Right atrium auricular region (tissue), 2 donors: ENCODE measurements at regions not wholly inside any gene's neighbourhood (a gene's known extent, or its start where the extent isn't known, plus 50 kb on each side); places are given as distances from the start of the nearest gene placed in this dataset.

Source experiments
- DNase-seq: peaks from one replicate; pipeline ENCODE4 v3.0.0-alpha.2; 2019; ENCODE audit warnings: low spot score
- H3K27ac ChIP-seq, 2 donors: fragments of 200-600 bp; sonication (generic); 1 replicate in 1 of 2; 2 replicates in 1 of 2; pipeline ENCODE4 v1.5.1; 2016 to 2019
- H3K27me3 ChIP-seq, 2 donors: fragments of 200-600 bp; sonication (generic); one replicate each; pipeline versions ENCODE4 v1.5.1 to v1.6.0; 2017 to 2019
- H3K36me3 ChIP-seq: fragments of 200-600 bp; sonication (generic); one replicate; pipeline ENCODE4 v1.5.1; 2016
- H3K4me1 ChIP-seq, 2 donors: fragments of 200-600 bp; sonication (generic); one replicate each; pipeline versions ENCODE4 v1.5.1 to v1.6.0; 2017 to 2019
- H3K4me3 ChIP-seq, 2 donors: fragments of 200-600 bp; sonication (generic); 1 replicate in 1 of 2; 2 replicates in 1 of 2; pipeline ENCODE4 v1.5.1; 2017 to 2019; ENCODE audit warnings: mild to moderate bottlenecking in 1 of 2, moderate library complexity in 1 of 2
- H3K9me3 ChIP-seq, 2 donors: fragments of 200-600 bp; sonication (generic); one replicate each; pipeline ENCODE4 v1.5.1; 2019
- TF ChIP-seq, protein P1 (sequence below), 2 donors: fragments of 200-600 bp; sonication (generic); IDR thresholded peaks; one replicate each; pipeline ENCODE4 v1.5.1; 2019; ENCODE audit warnings: antibody characterized with exemption in 2 of 2

DNA sequence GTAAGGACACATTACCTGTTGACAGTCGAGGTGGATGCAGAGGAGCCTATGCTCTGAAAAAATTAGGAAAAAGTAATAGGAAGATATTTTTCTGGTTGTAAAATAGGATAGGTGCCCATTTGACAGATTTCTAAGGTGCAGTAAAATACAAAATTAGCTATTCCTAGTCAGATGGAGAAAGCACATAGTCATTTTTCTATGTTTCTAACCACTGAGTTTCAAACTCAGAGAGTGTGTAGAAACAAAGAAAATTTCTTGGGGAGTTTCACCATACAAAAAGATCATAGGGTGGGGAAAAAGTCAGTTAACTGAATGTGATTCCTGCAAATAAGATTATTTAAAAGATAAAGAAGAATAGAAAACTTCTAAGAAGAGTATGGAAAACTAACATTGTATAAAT lies 666.9 kb downstream of the KCNT2 start:
- no peaks in the 10 kb centered on the region for H3K27me3 ChIP-seq
- no peaks in the 10 kb centered on the region for H3K4me1 ChIP-seq
- H3K9me3 ChIP-seq = no peaks in the 10 kb centered on the region
- no peaks in the 10 kb centered on the region for H3K36me3 ChIP-seq
- DNase-seq = no peak
- H3K27ac ChIP-seq = no peak overlapping the region
- TF ChIP-seq, protein P1, sequence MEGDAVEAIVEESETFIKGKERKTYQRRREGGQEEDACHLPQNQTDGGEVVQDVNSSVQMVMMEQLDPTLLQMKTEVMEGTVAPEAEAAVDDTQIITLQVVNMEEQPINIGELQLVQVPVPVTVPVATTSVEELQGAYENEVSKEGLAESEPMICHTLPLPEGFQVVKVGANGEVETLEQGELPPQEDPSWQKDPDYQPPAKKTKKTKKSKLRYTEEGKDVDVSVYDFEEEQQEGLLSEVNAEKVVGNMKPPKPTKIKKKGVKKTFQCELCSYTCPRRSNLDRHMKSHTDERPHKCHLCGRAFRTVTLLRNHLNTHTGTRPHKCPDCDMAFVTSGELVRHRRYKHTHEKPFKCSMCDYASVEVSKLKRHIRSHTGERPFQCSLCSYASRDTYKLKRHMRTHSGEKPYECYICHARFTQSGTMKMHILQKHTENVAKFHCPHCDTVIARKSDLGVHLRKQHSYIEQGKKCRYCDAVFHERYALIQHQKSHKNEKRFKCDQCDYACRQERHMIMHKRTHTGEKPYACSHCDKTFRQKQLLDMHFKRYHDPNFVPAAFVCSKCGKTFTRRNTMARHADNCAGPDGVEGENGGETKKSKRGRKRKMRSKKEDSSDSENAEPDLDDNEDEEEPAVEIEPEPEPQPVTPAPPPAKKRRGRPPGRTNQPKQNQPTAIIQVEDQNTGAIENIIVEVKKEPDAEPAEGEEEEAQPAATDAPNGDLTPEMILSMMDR (IDR thresholded peaks at IDR 0.05) = no peak
- no peak overlapping the region for H3K4me3 ChIP-seq

DNA sequence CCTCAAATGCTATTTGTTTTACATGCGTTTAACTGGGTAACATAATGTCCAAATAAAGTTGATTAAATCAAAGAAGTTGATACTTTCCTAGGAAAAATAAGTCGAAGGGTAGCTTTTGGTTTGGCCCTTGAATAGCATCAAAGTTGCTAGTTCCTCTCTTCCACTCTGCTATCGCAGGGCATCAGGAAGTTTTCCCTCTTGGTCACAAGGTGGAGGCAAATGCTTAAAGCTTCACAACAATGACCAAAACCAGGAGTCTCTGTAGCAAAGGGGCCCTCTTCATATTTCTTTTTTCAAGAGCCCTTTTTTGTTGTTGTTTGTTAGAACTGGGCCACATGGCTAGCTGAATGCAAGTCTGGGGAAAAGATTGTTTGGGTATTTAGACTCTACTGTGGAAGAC lies 668.4 kb downstream of the KCNT2 start:
- TF ChIP-seq, protein P1 (IDR thresholded peaks at IDR 0.05) = no peak
- Histone ChIP-seq H3K4me1 (no peaks in the 10 kb centered on the region), H3K36me3 (no peaks in the 10 kb centered on the region), H3K27me3 (no peaks in the 10 kb centered on the region), H3K27ac (no peak overlapping the region), H3K4me3 (no peak overlapping the region), H3K9me3 (no peaks in the 10 kb centered on the region)
- no peak for DNase-seq

DNA sequence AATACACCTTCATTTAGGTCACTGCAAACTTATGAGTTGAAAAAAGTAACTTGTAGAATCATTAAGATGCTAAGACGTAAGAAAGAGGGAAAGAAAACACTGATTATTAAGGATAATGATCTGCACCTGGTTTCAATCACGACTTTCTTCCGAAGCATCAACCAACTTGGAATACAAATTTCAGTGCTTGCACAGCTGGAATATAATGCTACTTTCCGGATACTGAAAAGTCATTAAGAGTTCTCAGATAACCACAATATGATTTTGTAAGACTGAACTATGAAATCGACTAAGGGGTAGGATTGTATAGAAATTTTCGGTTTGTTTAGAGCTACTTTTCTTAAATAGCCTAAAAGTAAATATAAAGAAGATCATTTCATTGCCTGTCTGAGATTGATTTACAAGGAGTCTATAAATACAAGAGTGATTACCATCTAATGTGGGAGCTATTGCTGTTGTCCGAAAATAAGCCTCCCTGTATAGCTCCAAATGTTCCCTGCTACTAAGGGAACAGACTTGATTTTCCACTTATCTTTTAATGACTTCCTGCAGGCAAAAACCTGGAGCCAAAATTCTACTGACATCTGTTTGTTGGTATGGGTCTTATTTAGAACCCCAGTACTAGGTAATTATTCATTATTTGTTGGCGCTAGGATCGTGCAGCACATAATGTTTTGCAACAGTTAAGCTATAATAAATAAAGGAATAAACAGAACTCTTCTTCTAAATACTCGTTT lies 673.3 kb downstream of the KCNT2 start:
- H3K36me3 ChIP-seq = no peaks in the 10 kb centered on the region
- TF ChIP-seq, protein P1 (IDR thresholded peaks at IDR 0.05) = no peak
- H3K27me3 ChIP-seq = no peaks in the 10 kb centered on the region
- DNase-seq = no peak
- H3K4me3 ChIP-seq = no peak overlapping the region
- no peaks in the 10 kb centered on the region for H3K4me1 ChIP-seq
- no peaks in the 10 kb centered on the region for H3K9me3 ChIP-seq
- no peak overlapping the region for H3K27ac ChIP-seq

DNA sequence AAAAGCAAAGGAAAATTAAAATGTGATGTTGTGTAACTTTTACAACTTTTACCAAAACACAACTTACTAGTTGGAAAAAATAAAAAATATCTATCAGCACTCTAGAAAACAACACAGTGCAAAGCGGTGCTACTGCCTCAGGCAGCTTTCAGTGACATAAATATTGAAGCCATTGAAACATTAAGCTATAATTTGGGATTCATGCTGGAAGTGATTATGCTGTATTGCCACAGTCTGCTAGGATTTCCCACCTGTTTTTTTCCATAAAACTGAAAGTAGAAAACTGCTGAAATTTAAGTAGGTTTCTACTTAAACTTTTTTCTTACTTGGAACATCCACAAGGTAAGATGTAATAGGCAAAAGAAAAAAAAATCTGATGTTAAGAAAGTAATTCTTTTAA lies 674.4 kb downstream of the KCNT2 start:
- H3K27ac ChIP-seq = no peak overlapping the region
- H3K4me1 ChIP-seq = no peaks in the 10 kb centered on the region
- TF ChIP-seq, protein P1 (IDR thresholded peaks at IDR 0.05) = no peak
- no peak for DNase-seq
- no peaks in the 10 kb centered on the region for H3K9me3 ChIP-seq
- H3K27me3 ChIP-seq = no peaks in the 10 kb centered on the region
- no peak overlapping the region for H3K4me3 ChIP-seq
- no peaks in the 10 kb centered on the region for H3K36me3 ChIP-seq

DNA sequence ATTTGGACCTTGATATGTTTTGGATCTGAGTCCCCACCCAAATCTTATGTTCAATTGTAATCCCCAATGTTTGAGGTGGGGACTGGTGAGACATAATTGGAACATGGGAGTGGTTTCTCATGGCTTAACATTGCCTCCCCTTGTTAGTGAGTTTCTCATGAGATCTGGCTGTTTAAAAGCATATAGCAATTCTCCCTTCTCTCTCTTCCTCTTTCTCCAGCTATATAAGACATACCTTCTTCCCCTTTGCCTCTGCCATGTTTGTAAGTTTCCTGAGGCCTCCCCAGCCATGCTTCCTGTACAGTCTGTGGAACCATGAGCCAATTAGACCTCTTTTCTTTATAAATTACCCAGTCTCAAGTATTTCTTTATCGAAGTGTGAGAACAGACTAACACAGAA lies 692.4 kb downstream of the KCNT2 start:
- H3K27me3 ChIP-seq = no peaks in the 10 kb centered on the region
- DNase-seq = no peak
- TF ChIP-seq, protein P1 (IDR thresholded peaks at IDR 0.05) = no peak

DNA sequence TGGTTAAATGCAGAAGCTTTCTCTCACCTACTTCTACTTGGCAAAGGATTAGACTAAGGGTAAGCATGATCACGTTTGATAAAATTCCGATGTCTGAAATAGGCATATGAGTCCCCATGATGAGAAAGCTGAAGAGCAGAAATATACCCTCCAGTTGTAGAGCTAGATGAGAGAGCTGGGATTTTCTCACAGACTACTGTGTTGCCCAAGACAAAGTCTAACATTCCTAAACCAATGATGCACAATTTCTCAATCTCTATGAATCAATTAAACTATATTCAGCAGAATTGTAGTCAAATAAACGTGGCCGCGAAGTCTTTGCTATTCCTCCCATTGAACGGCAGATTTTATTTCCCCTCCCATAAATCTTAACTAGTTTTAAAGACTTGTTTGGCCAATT lies 699.2 kb downstream of the KCNT2 start:
- no peaks in the 10 kb centered on the region for H3K36me3 ChIP-seq
- no peaks in the 10 kb centered on the region for H3K4me1 ChIP-seq
- no peaks in the 10 kb centered on the region for H3K27me3 ChIP-seq
- TF ChIP-seq, protein P1 (IDR thresholded peaks at IDR 0.05) = no peak
- no peaks in the 10 kb centered on the region for H3K9me3 ChIP-seq
- no peak for DNase-seq
- no peak overlapping the region for H3K27ac ChIP-seq
- H3K4me3 ChIP-seq = no peak overlapping the region

More for the DNA sequence above, 692.4 kb downstream of the KCNT2 start:
- Histone ChIP-seq H3K36me3 (no peaks in the 10 kb centered on the region), H3K27ac (no peak overlapping the region), H3K9me3 (peaks cover 3 to 9% of the 10 kb centered on the region in 2 donors), H3K4me3 (no peak overlapping the region), H3K4me1 (no peaks in the 10 kb centered on the region)
